Gastrocnemius medialis (tissue), 4 donors: ENCODE measurements at regions not wholly inside any gene's neighbourhood (a gene's known extent, or its start where the extent isn't known, plus 50 kb on each side); places are given as distances from the start of the nearest gene placed in this dataset.

ENCODE experiments used
- POLR2A ChIP-seq, 2 donors: fragments of 450-650 bp; IDR thresholded peaks; one replicate each; pipeline ENCODE4 v1.6.1; 2017; ENCODE audit warnings: antibody characterized with exemption in 2 of 2, mild to moderate bottlenecking in 2 of 2, moderate library complexity in 2 of 2
- TF ChIP-seq, protein P1 (sequence below), 5 experiments: fragments of 450-650 bp in 3 of 5; fragments of 200-600 bp in 2 of 5; sonication (generic) in 2 of 5; IDR thresholded peaks in 4 of 5; conservative IDR thresholded peaks in 1 of 5; 1 replicate in 4 of 5; 2 replicates in 1 of 5; pipeline ENCODE4 v1.5.1; 2016 to 2019; ENCODE audit warnings: antibody characterized with exemption in 5 of 5, mild to moderate bottlenecking in 3 of 5, moderate library complexity in 3 of 5

DNA sequence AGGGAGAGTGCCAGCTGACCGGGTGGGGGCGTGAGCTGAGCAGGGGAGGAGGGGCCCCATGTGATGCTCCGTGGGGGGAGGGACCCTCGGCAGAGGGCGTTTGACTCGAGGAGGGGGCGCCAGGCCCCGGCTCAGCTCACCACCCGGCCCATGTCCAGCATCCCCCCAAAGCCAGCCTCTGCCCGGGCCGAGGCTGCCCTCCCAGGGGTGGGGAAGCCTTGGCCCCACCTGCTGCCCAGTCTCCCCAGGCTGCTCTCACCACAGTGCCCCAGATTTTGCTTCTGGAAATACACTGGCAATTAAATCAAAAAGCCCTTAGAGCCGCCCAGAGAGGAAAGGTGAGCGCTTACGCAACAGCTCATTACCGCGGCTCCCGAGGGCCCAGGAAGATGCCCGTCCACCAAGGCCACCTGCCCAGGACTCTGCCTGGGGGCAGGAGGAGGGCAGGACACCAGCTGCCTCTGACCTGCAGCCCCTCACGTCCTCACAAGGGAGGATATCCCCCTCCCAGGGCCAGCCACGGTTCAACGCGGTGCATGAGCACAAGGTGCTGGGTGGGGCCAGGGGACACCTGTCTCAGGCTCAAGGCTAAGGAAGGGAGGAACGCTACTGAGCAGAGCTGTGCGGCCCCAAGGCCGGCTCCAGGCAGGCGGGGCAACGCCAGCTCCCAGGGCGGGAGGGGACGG lies 70.0 kb upstream of the INPP5A start:
- no peak for TF ChIP-seq POLR2A (IDR thresholded peaks at IDR 0.05)
- TF ChIP-seq, protein P1, sequence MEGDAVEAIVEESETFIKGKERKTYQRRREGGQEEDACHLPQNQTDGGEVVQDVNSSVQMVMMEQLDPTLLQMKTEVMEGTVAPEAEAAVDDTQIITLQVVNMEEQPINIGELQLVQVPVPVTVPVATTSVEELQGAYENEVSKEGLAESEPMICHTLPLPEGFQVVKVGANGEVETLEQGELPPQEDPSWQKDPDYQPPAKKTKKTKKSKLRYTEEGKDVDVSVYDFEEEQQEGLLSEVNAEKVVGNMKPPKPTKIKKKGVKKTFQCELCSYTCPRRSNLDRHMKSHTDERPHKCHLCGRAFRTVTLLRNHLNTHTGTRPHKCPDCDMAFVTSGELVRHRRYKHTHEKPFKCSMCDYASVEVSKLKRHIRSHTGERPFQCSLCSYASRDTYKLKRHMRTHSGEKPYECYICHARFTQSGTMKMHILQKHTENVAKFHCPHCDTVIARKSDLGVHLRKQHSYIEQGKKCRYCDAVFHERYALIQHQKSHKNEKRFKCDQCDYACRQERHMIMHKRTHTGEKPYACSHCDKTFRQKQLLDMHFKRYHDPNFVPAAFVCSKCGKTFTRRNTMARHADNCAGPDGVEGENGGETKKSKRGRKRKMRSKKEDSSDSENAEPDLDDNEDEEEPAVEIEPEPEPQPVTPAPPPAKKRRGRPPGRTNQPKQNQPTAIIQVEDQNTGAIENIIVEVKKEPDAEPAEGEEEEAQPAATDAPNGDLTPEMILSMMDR (IDR thresholded peaks at IDR 0.05 in 4 of 5, conservative IDR thresholded peaks at IDR 0.05 in 1 of 5): no peak
